Superior temporal gyrus (tissue), 1 donor: ENCODE measurements at regions not wholly inside any gene's neighbourhood (a gene's known extent, or its start where the extent isn't known, plus 50 kb on each side); places are given as distances from the start of the nearest gene placed in this dataset.

Source experiments
- DNase-seq: peaks from one replicate; pipeline ENCODE4 v3.0.0-alpha.2; 2016; ENCODE audit errors: extremely low spot score

GRCh38 chr13:88085036-88085435, 413.9 kb downstream of the SLITRK5 start:
- DNase-seq = no peak

GRCh38 chr13:88086577-88086976, 415.4 kb downstream of the SLITRK5 start:
- no peak for DNase-seq

GRCh38 chr13:88097541-88097940, 426.4 kb downstream of the SLITRK5 start:
- no peak for DNase-seq

GRCh38 chr13:88103824-88104223, 432.7 kb downstream of the SLITRK5 start:
- DNase-seq = no peak

- DNase-seq = no peak
Observed at GRCh38 chr13:88104576-88104975, 433.4 kb downstream of the SLITRK5 start.

GRCh38 chr13:88107570-88107969, 436.4 kb downstream of the SLITRK5 start:
- DNase-seq = peak; percentile 74

GRCh38 chr13:88112526-88112925, 441.4 kb downstream of the SLITRK5 start:
- no peak for DNase-seq

- no peak for DNase-seq
Observed at GRCh38 chr13:88115976-88116375, 444.8 kb downstream of the SLITRK5 start.

GRCh38 chr13:88118952-88119351, 447.8 kb downstream of the SLITRK5 start:
- DNase-seq = no peak

GRCh38 chr13:88124142-88124541, 453.0 kb downstream of the SLITRK5 start:
- no peak for DNase-seq

GRCh38 chr13:88125055-88125454, 453.9 kb downstream of the SLITRK5 start:
- no peak for DNase-seq

- DNase-seq = no peak
Observed at GRCh38 chr13:88136098-88136790, 465.1 kb downstream of the SLITRK5 start.

- DNase-seq = no peak
Observed at GRCh38 chr13:88142653-88143052, 471.5 kb downstream of the SLITRK5 start.

GRCh38 chr13:88144580-88144979, 473.4 kb downstream of the SLITRK5 start:
- DNase-seq = no peak

- no peak for DNase-seq
Observed at GRCh38 chr13:88153353-88153752, 482.2 kb downstream of the SLITRK5 start.

GRCh38 chr13:88154001-88154400, 482.8 kb downstream of the SLITRK5 start:
- no peak for DNase-seq

GRCh38 chr13:88162076-88162702, 491.0 kb downstream of the SLITRK5 start:
- DNase-seq = no peak

GRCh38 chr13:88176231-88176630, 505.1 kb downstream of the SLITRK5 start:
- no peak for DNase-seq

GRCh38 chr13:88183440-88183839, 512.3 kb downstream of the SLITRK5 start:
- no peak for DNase-seq

- no peak for DNase-seq
Observed at GRCh38 chr13:88188986-88189385, 517.8 kb downstream of the SLITRK5 start.

GRCh38 chr13:88189728-88190127, 518.6 kb downstream of the SLITRK5 start:
- DNase-seq = peak; percentile 37

GRCh38 chr13:88196106-88196505, 524.9 kb downstream of the SLITRK5 start:
- DNase-seq = no peak

- DNase-seq = no peak
Observed at GRCh38 chr13:88217372-88217771, 546.2 kb downstream of the SLITRK5 start.

GRCh38 chr13:88217883-88218282, 546.7 kb downstream of the SLITRK5 start:
- no peak for DNase-seq
